IPS DF 19.7 (cell line): ENCODE measurements at regions not wholly inside any gene's neighbourhood (a gene's known extent, or its start where the extent isn't known, plus 50 kb on each side); places are given as distances from the start of the nearest gene placed in this dataset.

Experiments used
- DNase-seq: peaks from one replicate; pipeline ENCODE4 v3.0.0-alpha.2; 2013; ENCODE audit warnings: low read depth, low spot score

- DNase-seq = no peak
Measured at GRCh38 chr9:28718226-28718625, 1144.9 kb upstream of the C9orf72 start.

DNA sequence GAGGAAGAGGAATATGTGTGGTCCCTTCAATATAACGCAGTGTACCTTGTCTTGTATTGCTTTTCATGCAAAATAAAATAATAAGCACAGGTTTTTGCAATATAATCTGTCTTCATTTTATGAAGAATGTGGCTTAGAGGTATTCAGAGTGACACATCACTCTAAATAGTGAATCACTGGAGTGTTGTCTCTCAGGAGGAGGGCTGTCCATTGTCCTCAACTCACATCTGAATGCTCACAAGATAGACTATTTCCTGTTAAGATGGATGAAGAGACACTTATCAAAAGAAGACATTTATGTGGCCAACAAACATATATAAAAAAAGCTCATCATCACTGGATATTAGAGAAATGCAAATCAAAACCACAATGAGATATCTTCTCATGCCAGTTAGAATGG, 1147.5 kb upstream of the C9orf72 start:
- no peak for DNase-seq

GRCh38 chr9:28730111-28730510, 1156.8 kb upstream of the C9orf72 start:
- no peak for DNase-seq

DNA sequence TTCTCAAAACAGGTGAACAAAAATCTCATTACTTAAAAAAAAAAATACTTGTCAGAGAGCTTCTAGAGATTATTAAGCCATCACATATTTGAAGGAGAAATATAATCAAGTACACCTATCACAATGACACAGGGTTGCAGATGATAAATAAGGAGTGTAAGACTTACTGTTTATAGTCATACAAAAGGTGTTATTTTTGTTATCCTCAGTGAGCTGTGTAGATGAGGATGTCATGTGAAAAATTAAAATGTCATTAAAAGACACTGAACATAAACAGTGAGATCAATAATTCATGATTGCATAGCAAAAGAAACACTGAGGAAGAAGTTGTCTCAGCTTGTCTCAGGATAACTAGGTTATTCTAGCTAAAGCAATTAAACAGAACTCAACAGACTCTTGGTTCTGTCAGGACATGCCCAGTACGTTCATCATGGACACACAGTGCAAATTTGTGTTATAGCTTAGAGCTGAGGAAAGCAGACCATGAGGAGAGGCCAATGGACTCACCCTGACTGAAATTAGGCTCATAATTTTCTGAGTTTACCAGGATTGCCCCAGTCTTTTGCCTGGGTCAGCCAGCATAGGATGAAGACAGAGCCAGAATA, 1162.6 kb upstream of the C9orf72 start:
- DNase-seq = no peak

DNA sequence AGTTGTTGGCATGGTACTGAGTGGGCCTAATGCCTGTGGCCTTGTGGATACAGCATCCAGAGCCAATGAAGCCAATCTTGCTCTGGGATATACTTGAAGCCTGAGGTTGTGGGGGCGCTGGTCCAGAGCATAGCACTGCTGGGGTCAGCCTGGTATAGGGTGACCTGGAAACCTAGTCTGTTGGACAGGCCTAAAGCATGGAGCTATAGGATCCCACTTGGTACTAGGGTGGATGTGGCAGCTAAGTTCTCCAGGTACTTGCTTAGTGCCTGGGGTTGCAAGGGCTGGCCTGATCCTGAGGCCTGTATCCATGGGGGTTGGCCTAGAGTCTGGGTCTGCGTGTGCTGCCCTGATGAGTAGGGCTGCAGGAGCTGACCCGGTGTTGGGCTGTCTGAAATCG, 1168.2 kb upstream of the C9orf72 start:
- no peak for DNase-seq

DNA sequence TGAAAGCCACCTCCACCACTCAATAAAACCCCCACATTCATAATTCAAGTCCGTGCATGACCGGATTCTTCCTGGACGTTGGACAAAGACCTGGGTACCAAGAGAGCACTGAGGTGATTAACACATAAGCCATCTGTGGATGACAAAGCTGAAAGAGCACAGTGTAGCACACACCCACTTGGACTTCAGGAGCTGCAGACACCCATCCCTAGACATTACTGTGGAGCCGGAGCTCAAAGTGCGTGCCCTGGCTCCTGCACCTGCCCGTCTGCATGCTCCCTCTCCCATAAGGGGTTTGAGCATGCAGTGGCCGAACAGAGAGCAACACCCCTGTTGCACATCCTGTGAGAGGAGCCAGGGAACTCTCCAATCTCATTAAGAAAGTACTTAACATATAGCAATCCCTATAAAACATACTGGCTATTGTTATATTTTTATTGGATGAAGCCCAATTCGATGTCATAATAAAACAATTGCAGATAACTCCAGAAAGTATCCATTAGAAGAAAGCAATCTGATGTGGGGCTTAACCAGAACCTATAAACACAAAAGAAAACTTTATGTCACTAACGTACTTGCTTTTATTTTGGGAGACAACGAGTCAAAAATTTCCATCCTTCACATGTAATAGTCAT, 1174.2 kb upstream of the C9orf72 start:
- no peak for DNase-seq

GRCh38 chr9:28750136-28750535, 1176.9 kb upstream of the C9orf72 start:
- no peak for DNase-seq

DNA sequence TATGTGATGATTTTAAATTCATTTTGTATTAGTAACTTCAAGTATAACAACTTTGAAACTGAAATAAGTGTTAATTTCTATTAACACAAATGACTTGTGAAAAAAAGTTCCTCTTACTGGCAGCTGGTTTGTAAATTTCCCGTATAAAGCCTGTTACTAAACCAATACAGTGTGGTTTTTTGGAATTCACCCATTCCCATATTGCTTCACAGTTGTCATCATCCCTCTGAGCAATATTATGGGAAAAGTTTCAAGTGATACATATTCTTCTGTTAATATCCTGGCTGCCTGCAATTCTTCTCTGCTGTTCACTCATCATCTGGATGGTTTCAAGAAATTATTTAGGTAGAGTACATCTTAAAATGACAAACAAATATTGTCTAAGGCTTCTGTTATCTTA, 1185.1 kb upstream of the C9orf72 start:
- DNase-seq = no peak

- DNase-seq = no peak
Measured at GRCh38 chr9:28758971-28759370, 1185.7 kb upstream of the C9orf72 start.

DNA sequence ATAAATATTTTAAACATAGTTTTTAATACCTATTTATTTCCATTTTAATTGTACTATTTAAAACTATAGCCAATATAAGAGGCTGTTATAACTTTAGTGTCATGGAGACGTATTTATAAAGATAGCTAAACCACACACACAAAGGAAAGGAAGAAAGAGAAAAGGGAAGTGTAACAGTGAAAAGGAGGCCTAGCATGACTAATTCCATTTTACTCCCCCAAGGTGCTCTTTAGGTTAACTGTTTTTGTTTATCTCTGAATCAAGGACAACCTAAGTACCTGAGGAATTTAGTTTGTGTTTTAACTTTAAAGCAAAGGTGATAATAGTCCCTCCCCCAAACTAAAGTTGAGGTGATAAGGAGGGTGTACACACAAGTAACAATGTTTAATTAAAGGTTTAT, 1188.9 kb upstream of the C9orf72 start:
- DNase-seq = no peak

GRCh38 chr9:28764532-28764931, 1191.3 kb upstream of the C9orf72 start:
- no peak for DNase-seq

GRCh38 chr9:28770226-28770625, 1196.9 kb upstream of the C9orf72 start:
- DNase-seq = no peak

DNA sequence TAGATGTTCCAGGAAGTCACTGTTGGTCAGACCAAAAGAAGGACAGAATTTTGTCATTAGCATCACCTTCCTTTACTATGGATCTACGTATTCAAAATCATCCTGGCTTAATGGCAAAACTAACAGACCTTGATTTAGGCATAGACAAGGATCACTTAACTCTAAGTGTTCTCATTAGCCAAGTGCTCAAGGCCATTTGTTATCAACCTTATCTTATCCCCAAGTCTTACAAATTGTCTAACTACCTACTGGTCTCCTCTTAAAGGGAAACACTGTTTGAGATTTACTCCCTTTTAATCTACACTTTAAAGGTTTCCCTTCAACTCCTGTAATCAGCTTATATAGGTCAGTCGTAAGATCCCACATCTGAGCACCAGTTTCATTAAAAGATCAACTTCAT, 1197.5 kb upstream of the C9orf72 start:
- no peak for DNase-seq

- DNase-seq = no peak
Measured at GRCh38 chr9:28774433-28775235, 1201.4 kb upstream of the C9orf72 start.

GRCh38 chr9:28779243-28779642, 1206.0 kb upstream of the C9orf72 start:
- no peak for DNase-seq

- no peak for DNase-seq
Measured at GRCh38 chr9:28781481-28781880, 1208.2 kb upstream of the C9orf72 start.

GRCh38 chr9:28782630-28783029, 1209.3 kb upstream of the C9orf72 start:
- DNase-seq = no peak

GRCh38 chr9:28792716-28793115, 1219.4 kb upstream of the C9orf72 start:
- no peak for DNase-seq

DNA sequence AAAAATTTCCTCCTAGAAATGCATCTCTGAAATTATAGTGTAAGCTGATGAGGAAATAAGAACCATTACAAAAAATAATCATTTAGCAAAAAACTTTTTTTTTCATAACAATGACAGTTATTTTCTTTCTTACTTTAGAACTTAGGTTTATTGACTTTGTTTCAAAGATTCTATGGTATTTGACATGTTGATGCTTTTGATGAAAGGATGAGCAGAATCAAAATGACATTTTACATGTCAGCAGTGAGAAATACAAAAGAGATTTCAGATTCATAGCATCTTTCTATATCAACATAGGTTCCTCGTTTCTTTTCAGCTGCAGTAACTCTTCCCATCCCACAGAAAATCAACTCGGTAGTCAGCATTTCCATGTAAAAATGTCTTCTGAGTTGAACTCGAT, 1226.6 kb upstream of the C9orf72 start:
- DNase-seq = no peak

- DNase-seq = no peak
Measured at GRCh38 chr9:28801144-28801799, 1228.0 kb upstream of the C9orf72 start.

GRCh38 chr9:28805197-28805596, 1231.9 kb upstream of the C9orf72 start:
- DNase-seq = no peak

- no peak for DNase-seq
Measured at GRCh38 chr9:28808042-28808441, 1234.8 kb upstream of the C9orf72 start.
